SK-N-SH treated with all-trans-retinoic acid at 6 μM for 48 hours (cell line): ENCODE measurements at regions not wholly inside any gene's neighbourhood (a gene's known extent, or its start where the extent isn't known, plus 50 kb on each side); places are given as distances from the start of the nearest gene placed in this dataset.

Experiments used
- ATAC-seq: fragments of 200-7000 bp; cut with Tn5 transposase; 3 replicates; pipeline ENCODE4 v1.9.1; 2020; ENCODE audit warnings: mild to moderate bottlenecking, moderate library complexity
- CSDC2 ChIP-seq: fragments of 250-450 bp; sonication (Bioruptor Pico); IDR thresholded peaks from 2 replicates; pipeline ENCODE4 v1.5.0; 2020; ENCODE audit warnings: mild to moderate bottlenecking, moderate library complexity
- CSRNP3 ChIP-seq: fragments of 250-450 bp; sonication (Bioruptor Pico); IDR thresholded peaks from 2 replicates; pipeline ENCODE4 v1.5.1; 2021; ENCODE audit warnings: mild to moderate bottlenecking, moderate library complexity
- ESRRG ChIP-seq: fragments of 250-450 bp; sonication (Bioruptor Pico); IDR thresholded peaks from 2 replicates; pipeline ENCODE4 v1.6.1; 2021; ENCODE audit warnings: mild to moderate bottlenecking
- GLIS3 ChIP-seq: fragments of 250-450 bp; sonication (Bioruptor Pico); IDR thresholded peaks from 2 replicates; pipeline ENCODE4 v1.5.0; 2020; ENCODE audit warnings: mild to moderate bottlenecking, moderate library complexity
- ISL1 ChIP-seq: fragments of 250-450 bp; sonication (Bioruptor Pico); IDR thresholded peaks from 2 replicates; pipeline ENCODE4 v2.1.2; 2022; ENCODE audit warnings: mild to moderate bottlenecking, moderate library complexity
- OSR1 ChIP-seq: fragments of 250-450 bp; sonication (Bioruptor Pico); IDR thresholded peaks from 2 replicates; pipeline ENCODE4 v1.8.0; 2022; ENCODE audit warnings: moderate library complexity, mild to moderate bottlenecking, inconsistent platforms
- POU6F1 ChIP-seq: fragments of 250-450 bp; sonication (Bioruptor Pico); IDR thresholded peaks from 2 replicates; pipeline ENCODE4 v1.8.0; 2021; ENCODE audit warnings: low read depth, mild to moderate bottlenecking, moderate library complexity, borderline replicate concordance
- PPARA ChIP-seq: fragments of 250-450 bp; sonication (Bioruptor Pico); IDR thresholded peaks from 2 replicates; pipeline ENCODE4 v1.5.0; 2020; ENCODE audit warnings: mild to moderate bottlenecking, borderline replicate concordance
- RARB ChIP-seq: fragments of 250-450 bp; sonication (Bioruptor Pico); IDR thresholded peaks from 2 replicates; pipeline ENCODE4 v1.8.0; 2021; ENCODE audit warnings: mild to moderate bottlenecking, moderate library complexity
- SNAI2 ChIP-seq: fragments of 250-450 bp; sonication (Bioruptor Pico); IDR thresholded peaks from 2 replicates; pipeline ENCODE4 v1.5.0; 2020; ENCODE audit warnings: mild to moderate bottlenecking, moderate library complexity
- TCF4 ChIP-seq: fragments of 250-450 bp; sonication (Bioruptor Pico); IDR thresholded peaks from 2 replicates; pipeline ENCODE4 v1.8.0; 2021; ENCODE audit warnings: mild to moderate bottlenecking, moderate library complexity, borderline replicate concordance
- TOX ChIP-seq: fragments of 250-450 bp; sonication (Bioruptor Pico); IDR thresholded peaks from 2 replicates; pipeline ENCODE4 v1.8.0; 2021; ENCODE audit warnings: mild to moderate bottlenecking, moderate library complexity, borderline replicate concordance
- TSHZ2 ChIP-seq: fragments of 250-450 bp; sonication (Bioruptor Pico); IDR thresholded peaks from 2 replicates; pipeline ENCODE4 v1.5.0; 2020; ENCODE audit warnings: mild to moderate bottlenecking, moderate library complexity
- ZFP3 ChIP-seq: fragments of 250-450 bp; sonication (Bioruptor Pico); IDR thresholded peaks from 2 replicates; pipeline ENCODE4 v1.5.0; 2020; ENCODE audit warnings: mild to moderate bottlenecking, moderate library complexity
- ZFP30 ChIP-seq: fragments of 450-650 bp; formaldehyde crosslinking; IDR thresholded peaks from 2 replicates; pipeline ENCODE4 v1.5.0; 2022; ENCODE audit warnings: mild to moderate bottlenecking, moderate library complexity
- ZNF8 ChIP-seq: fragments of 450-650 bp; formaldehyde crosslinking; IDR thresholded peaks from 2 replicates; pipeline ENCODE4 v1.5.0; 2020; ENCODE audit warnings: mild to moderate bottlenecking, moderate library complexity
- TF ChIP-seq, protein P1 (sequence below): fragments of 250-450 bp; sonication (Bioruptor Pico); IDR thresholded peaks from 2 replicates; pipeline ENCODE4 v1.5.1; 2020; ENCODE audit warnings: low read depth, mild to moderate bottlenecking, moderate library complexity
- TF ChIP-seq, protein P2 (sequence below): fragments of 250-450 bp; sonication (Bioruptor Pico); IDR thresholded peaks from 2 replicates; pipeline ENCODE4 v1.8.0; 2020; ENCODE audit warnings: mild to moderate bottlenecking, moderate library complexity, borderline replicate concordance

DNA sequence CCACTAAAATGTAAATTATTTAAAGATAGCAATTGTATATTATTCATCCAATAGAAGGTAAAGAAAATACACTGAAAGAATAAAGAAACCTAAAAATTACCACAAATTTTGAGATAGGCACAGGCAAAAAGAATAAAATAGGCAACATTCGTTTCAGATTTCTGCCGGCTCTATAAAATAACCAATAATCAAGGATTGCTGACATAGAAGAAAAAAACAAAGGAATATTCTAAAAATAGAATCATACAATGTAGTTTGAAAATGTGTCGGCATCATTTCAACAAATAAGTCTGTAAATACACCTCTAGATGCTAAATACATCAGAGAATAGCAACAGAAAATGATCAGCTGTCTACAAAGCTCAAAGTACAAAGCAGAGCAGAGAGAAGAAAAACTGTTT lies 973.3 kb downstream of the EPHA7 start (continued):
- TF ChIP-seq POU6F1 (CRISPR knock-in tag) = no peak

GRCh38 chr6:92433911-92434310 lies 985.4 kb downstream of the EPHA7 start:
- ATAC-seq = no peak
- TF ChIP-seq PPARA (CRISPR knock-in tag) (no peak), POU6F1 (CRISPR knock-in tag) (no peak), ZFP3 (CRISPR knock-in tag) (no peak), CSDC2 (CRISPR knock-in tag) (no peak), GLIS3 (no peak), ZFP30 (CRISPR knock-in tag) (no peak), ISL1 (CRISPR knock-in tag) (no peak), OSR1 (CRISPR knock-in tag) (no peak), TOX (CRISPR knock-in tag) (no peak), RARB (CRISPR knock-in tag) (no peak)
- TF ChIP-seq, protein P1, sequence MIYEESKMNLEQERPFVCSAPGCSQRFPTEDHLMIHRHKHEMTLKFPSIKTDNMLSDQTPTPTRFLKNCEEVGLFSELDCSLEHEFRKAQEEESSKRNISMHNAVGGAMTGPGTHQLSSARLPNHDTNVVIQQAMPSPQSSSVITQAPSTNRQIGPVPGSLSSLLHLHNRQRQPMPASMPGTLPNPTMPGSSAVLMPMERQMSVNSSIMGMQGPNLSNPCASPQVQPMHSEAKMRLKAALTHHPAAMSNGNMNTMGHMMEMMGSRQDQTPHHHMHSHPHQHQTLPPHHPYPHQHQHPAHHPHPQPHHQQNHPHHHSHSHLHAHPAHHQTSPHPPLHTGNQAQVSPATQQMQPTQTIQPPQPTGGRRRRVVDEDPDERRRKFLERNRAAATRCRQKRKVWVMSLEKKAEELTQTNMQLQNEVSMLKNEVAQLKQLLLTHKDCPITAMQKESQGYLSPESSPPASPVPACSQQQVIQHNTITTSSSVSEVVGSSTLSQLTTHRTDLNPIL (CRISPR knock-in tag) = no peak
- TF ChIP-seq, all 23 proteins: peak for 0

DNA sequence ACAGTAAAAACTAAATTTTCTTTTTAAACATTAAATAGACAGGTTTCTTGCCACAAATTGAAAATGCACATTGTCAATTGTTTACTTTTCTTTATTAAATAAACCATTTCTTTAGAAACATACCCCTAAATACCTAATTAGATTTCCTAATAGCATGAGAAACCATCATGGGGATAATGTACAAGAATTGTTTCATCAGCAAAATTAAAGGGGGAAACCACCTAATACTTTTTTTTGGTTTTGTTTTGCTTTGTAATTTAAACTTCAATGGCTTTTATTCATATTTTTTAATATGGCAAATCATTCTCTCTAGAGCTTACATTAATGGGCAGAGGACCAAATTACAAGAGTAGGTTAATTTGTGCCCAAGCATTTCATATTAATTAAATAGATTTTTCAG lies 987.9 kb downstream of the EPHA7 start:
- TF ChIP-seq TCF4 (no peak), ESRRG (no peak), TSHZ2 (no peak), RARB (CRISPR knock-in tag) (no peak), SNAI2 (CRISPR knock-in tag) (no peak), ZNF8 (no peak), CSRNP3 (CRISPR knock-in tag) (no peak), POU6F1 (CRISPR knock-in tag) (no peak)
- TF ChIP-seq, protein P2, sequence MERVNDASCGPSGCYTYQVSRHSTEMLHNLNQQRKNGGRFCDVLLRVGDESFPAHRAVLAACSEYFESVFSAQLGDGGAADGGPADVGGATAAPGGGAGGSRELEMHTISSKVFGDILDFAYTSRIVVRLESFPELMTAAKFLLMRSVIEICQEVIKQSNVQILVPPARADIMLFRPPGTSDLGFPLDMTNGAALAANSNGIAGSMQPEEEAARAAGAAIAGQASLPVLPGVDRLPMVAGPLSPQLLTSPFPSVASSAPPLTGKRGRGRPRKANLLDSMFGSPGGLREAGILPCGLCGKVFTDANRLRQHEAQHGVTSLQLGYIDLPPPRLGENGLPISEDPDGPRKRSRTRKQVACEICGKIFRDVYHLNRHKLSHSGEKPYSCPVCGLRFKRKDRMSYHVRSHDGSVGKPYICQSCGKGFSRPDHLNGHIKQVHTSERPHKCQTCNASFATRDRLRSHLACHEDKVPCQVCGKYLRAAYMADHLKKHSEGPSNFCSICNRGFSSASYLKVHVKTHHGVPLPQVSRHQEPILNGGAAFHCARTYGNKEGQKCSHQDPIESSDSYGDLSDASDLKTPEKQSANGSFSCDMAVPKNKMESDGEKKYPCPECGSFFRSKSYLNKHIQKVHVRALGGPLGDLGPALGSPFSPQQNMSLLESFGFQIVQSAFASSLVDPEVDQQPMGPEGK (CRISPR knock-in tag) = no peak
- TF ChIP-seq, protein P1 (CRISPR knock-in tag) = no peak
- TF ChIP-seq, all 23 proteins: peak for 0
- no peak for ATAC-seq
